IMR-90 (cell line): ENCODE measurements at regions not wholly inside any gene's neighbourhood (a gene's known extent, or its start where the extent isn't known, plus 50 kb on each side); places are given as distances from the start of the nearest gene placed in this dataset.

Experiments used
- ATAC-seq: fragments of 200-7000 bp; cut with Tn5 transposase; 2 replicates; pipeline ENCODE4 v1.9.1; 2020; ENCODE audit warnings: low read depth, mild to moderate bottlenecking, moderate library complexity
- BruUV-seq: library from RNA; stranded (reverse); fragments of 400-500 nt; replicated peaks from 2 replicates; lab custom pipeline; 2021; lab: Mats Ljungman, UMichigan
- CTCF ChIA-PET: fragments of 300-600 bp; formaldehyde crosslinking; extraction: SDS; loops from one replicate; lab custom pipeline; 2021; ENCODE audit warnings: antibody characterized with exemption; lab: Yijun Ruan, JAX
- POLR2A ChIA-PET: fragments of 300-600 bp; sonication (Branson Sonifier 250); formaldehyde crosslinking; loops from one replicate; lab custom pipeline; 2022; ENCODE audit warnings: antibody characterized with exemption; ENCODE audit not compliant: unreplicated experiment; lab: Charles Lee
- DNase-seq: peaks from one replicate; pipeline ENCODE4 v3.0.0; 2013
- H2AFZ ChIP-seq: replicated peaks from 2 replicates; pipeline ENCODE3; 2013; ENCODE audit warnings: low read length, mild to moderate bottlenecking; ENCODE audit not compliant: poor library complexity
- H2AK5ac ChIP-seq: 2 replicates; pipeline ENCODE4 v1.6.1; 2013; ENCODE audit warnings: low read depth, low read length, inconsistent platforms
- H2AK9ac ChIP-seq: replicated peaks from 2 replicates; pipeline ENCODE3; 2013; ENCODE audit warnings: mild to moderate bottlenecking, low read depth, low read length, moderate library complexity; ENCODE audit not compliant: poor library complexity
- H2BK120ac ChIP-seq: 2 replicates; pipeline ENCODE4 v1.6.1; 2013; ENCODE audit warnings: low read depth, low read length, inconsistent platforms
- H2BK15ac ChIP-seq: 3 replicates; pipeline ENCODE4 v1.6.1; 2013; ENCODE audit warnings: low read depth, low read length, inconsistent platforms
- H2BK20ac ChIP-seq: 2 replicates; pipeline ENCODE4 v1.6.1; 2013; ENCODE audit warnings: low read depth, mild to moderate bottlenecking, inconsistent platforms, low read length, moderate library complexity
- H2BK5ac ChIP-seq: 2 replicates; pipeline ENCODE4 v1.6.1; 2013; ENCODE audit warnings: mild to moderate bottlenecking, low read depth, low read length, inconsistent platforms; ENCODE audit not compliant: poor library complexity, severe bottlenecking
- H3K14ac ChIP-seq: replicated peaks from 2 replicates; pipeline ENCODE4 v1.6.1; 2013; ENCODE audit warnings: low read depth, low read length, inconsistent platforms
- H3K18ac ChIP-seq: 2 replicates; pipeline ENCODE4 v1.6.1; 2013; ENCODE audit warnings: low read depth, low read length, control low read depth
- H3K23ac ChIP-seq: 2 replicates; pipeline ENCODE4 v1.6.1; 2013; ENCODE audit warnings: low read depth, low read length, inconsistent platforms
- H3K27ac ChIP-seq: 2 replicates; pipeline ENCODE4 v1.5.1; 2013; ENCODE audit warnings: mild to moderate bottlenecking, control low read depth, low read length; ENCODE audit not compliant: insufficient read depth
- H3K27me3 ChIP-seq: 2 replicates; pipeline ENCODE4 v1.6.1; 2013; ENCODE audit warnings: low read length; ENCODE audit not compliant: control insufficient read depth, insufficient read depth
- H3K36me3 ChIP-seq: 2 replicates; pipeline ENCODE4 v1.6.1; 2013; ENCODE audit warnings: low read length, mixed read lengths; ENCODE audit not compliant: control insufficient read depth, insufficient read depth
- H3K4ac ChIP-seq: 2 replicates; pipeline ENCODE4 v1.6.1; 2013; ENCODE audit warnings: low read depth, low read length, inconsistent platforms
- H3K4me1 ChIP-seq: 2 replicates; pipeline ENCODE4 v1.6.1; 2013; ENCODE audit warnings: low read length, mixed read lengths; ENCODE audit not compliant: control insufficient read depth, insufficient read depth
- H3K4me2 ChIP-seq: 2 replicates; pipeline ENCODE4 v1.6.1; 2013; ENCODE audit warnings: low read depth, mild to moderate bottlenecking, control low read depth, low read length, moderate library complexity
- H3K4me3 ChIP-seq: 2 replicates; pipeline ENCODE4 v1.5.1; 2013; ENCODE audit warnings: low read depth, mild to moderate bottlenecking, control low read depth, low read length, moderate library complexity; ENCODE audit not compliant: insufficient read depth
- H3K56ac ChIP-seq: 2 replicates; pipeline ENCODE4 v1.6.1; 2013; ENCODE audit warnings: low read length, inconsistent platforms; ENCODE audit not compliant: insufficient read depth; ENCODE audit errors: extremely low read depth
- H3K79me1 ChIP-seq, 2 experiments: 2 replicates each; pipeline ENCODE4 v1.6.1; 2013; ENCODE audit warnings: low read length in 2 of 2, inconsistent platforms in 1 of 2, low read depth in 1 of 2
- H3K9ac ChIP-seq: 2 replicates; pipeline ENCODE4 v1.6.1; 2013; ENCODE audit warnings: low read depth, low read length, control low read depth
- H3K9me1 ChIP-seq: 2 replicates; pipeline ENCODE4 v1.6.1; 2013; ENCODE audit warnings: low read length, inconsistent platforms; ENCODE audit not compliant: insufficient read depth
- H3K9me3 ChIP-seq: 2 replicates; pipeline ENCODE4 v1.6.1; 2013; ENCODE audit warnings: low read length; ENCODE audit not compliant: control insufficient read depth, insufficient read depth
- H4K20me1 ChIP-seq: 2 replicates; pipeline ENCODE4 v1.6.1; 2013; ENCODE audit warnings: low read length, inconsistent platforms; ENCODE audit not compliant: insufficient read depth
- H4K5ac ChIP-seq: 2 replicates; pipeline ENCODE4 v1.6.1; 2013; ENCODE audit warnings: mild to moderate bottlenecking, low read depth, low read length, control low read depth
- H4K8ac ChIP-seq, 2 experiments: 2 replicates each; pipeline ENCODE4 v1.6.1; 2013; ENCODE audit warnings: low read depth in 2 of 2, low read length in 2 of 2, control low read depth in 1 of 2, inconsistent platforms in 1 of 2
- H4K91ac ChIP-seq: 2 replicates; pipeline ENCODE4 v1.6.1; 2013; ENCODE audit warnings: low read depth, low read length, inconsistent platforms; ENCODE audit not compliant: insufficient read depth
- BHLHE40 ChIP-seq: fragments of 150-350 bp; IDR thresholded peaks from 2 replicates; pipeline ENCODE4 v1.6.1; 2016; ENCODE audit warnings: mild to moderate bottlenecking, low read depth, low read length
- CEBPB ChIP-seq: IDR thresholded peaks from 2 replicates; pipeline ENCODE4 v1.6.1; 2012; ENCODE audit warnings: low read depth, low read length, improper control_type of control experiment
- CTCF ChIP-seq: conservative IDR thresholded peaks from 2 replicates; pipeline ENCODE4 v1.5.1; 2012; ENCODE audit warnings: mild to moderate bottlenecking, low read depth, low read length, improper control_type of control experiment
- POLR2A ChIP-seq: IDR thresholded peaks from 2 replicates; pipeline ENCODE4 v1.6.1; 2012; ENCODE audit warnings: mild to moderate bottlenecking, low read depth, low read length
- RCOR1 ChIP-seq: IDR thresholded peaks from 2 replicates; pipeline ENCODE4 v1.6.1; 2012; ENCODE audit warnings: mild to moderate bottlenecking, low read length, improper control_type of control experiment; ENCODE audit not compliant: insufficient replicate concordance
- WGBS, 2 experiments: methylation state at CpG; one replicate each; pipeline versions ENCODE4 v1.1.5 to v1.1.7; 2013; ENCODE audit warnings: missing lambda C conversion rate in 2 of 2; ENCODE audit not compliant: insufficient read length in 1 of 2; ENCODE audit errors: extremely low coverage in 2 of 2; 5-methylcytosine and 5-hydroxymethylcytosine counted together
- dilution Hi-C: fragments of 300-500 bp; cut with HindIII; formaldehyde crosslinking; loops from one replicate; pipeline ENCODE4 v1.14.3; 2018; ENCODE audit warnings: low sequenced_read_pairs; ENCODE audit not compliant: unreplicated experiment
- in situ Hi-C: fragments of 300-500 bp; cut with MboI; formaldehyde crosslinking; loops from 3 replicates; pipeline ENCODE4 v1.14.3; 2019; ENCODE audit warnings: low sequenced_read_pairs, inconsistent platforms, mixed read lengths
- intact Hi-C: fragments of 100-400 bp; cut with micrococcal nuclease; formaldehyde crosslinking; loops from 2 replicates; pipeline ENCODE4 v1.10.0; 2022

DNA sequence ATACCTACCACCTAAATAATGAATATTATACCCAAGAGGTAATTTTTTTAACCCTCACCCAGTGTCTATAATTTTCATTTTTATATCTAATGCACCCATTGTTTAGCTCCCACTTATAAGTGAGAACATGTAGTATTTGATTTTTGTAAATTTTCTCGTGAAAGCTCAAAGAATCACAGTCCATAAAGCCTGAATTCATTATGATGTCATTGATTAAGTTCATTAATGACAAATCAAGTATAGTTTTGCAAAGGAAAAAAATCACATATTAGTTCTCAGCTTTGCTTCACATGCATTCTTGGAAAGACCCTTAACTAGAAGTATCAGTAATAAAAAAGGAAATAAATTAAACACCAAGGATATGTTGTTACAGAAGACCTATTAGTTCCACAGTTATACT is 425.3 kb upstream of the UBE2E2 start:
- no peak overlapping the region for H2BK20ac ChIP-seq
- no peak overlapping the region for H2BK5ac ChIP-seq
- H2AK5ac ChIP-seq, result no peak overlapping the region
- no peak overlapping the region for H3K4me2 ChIP-seq
- no peak for ATAC-seq
- no peak for TF ChIP-seq POLR2A
- TF ChIP-seq CTCF, result no peak
- TF ChIP-seq RCOR1, result no peak
- no peak for TF ChIP-seq CEBPB
- TF ChIP-seq BHLHE40, result no peak
- dilution Hi-C loops, result no loop called here
- no peak overlapping the region for H3K9ac ChIP-seq
- H3K27ac ChIP-seq, result no peak overlapping the region
- H3K56ac ChIP-seq, result no peak overlapping the region
- H4K91ac ChIP-seq, result no peak overlapping the region
- no peaks in the 10 kb centered on the region for H3K4me1 ChIP-seq
- H3K9me3 ChIP-seq, result 0 out of 2 replicates have a peak, but pooled peaks cover 1% of the 10 kb centered on the region
- no peak for DNase-seq
- no peak overlapping the region for H4K5ac ChIP-seq
- ChIA-PET CTCF (interaction anchor here (1.2 to 1.4 kb wide), 2 partner anchors 15 to 18 kb away, joined by 3 read pairs; no protein-coding TSS in a partner anchor), POLR2A (no interaction called here)
- H3K9me1 ChIP-seq, result no peaks in the 10 kb centered on the region
- H2BK15ac ChIP-seq, result no peak overlapping the region
- no peaks in the 10 kb centered on the region for H3K79me1 ChIP-seq
- no peak overlapping the region for H3K4me3 ChIP-seq
- H2BK120ac ChIP-seq, result no peak overlapping the region
- BruUV-seq, result no TSS peak
- intact Hi-C loops, result no loop called here
- no peak overlapping the region for H3K23ac ChIP-seq
- no peak overlapping the region for H3K18ac ChIP-seq
- H4K20me1 ChIP-seq, result no peaks in the 10 kb centered on the region
- H2AK9ac ChIP-seq, result no peak overlapping the region
- H3K4ac ChIP-seq, result no peak overlapping the region
- no peak overlapping the region for H3K14ac ChIP-seq
- H4K8ac ChIP-seq, result no peak overlapping the region
- in situ Hi-C loops, result no loop called here
- H3K27me3 ChIP-seq, result no peaks in the 10 kb centered on the region
- WGBS, 2 experiments, result no CpG with 5 or more reads among the region's 1 CpG
- no peaks in the 10 kb centered on the region for H3K36me3 ChIP-seq
- H2AFZ ChIP-seq, result no peak overlapping the region
